ENCODE measurements at regions not wholly inside any gene's neighbourhood (a gene's known extent, or its start where the extent isn't known, plus 50 kb on each side); places are given as distances from the start of the nearest gene placed in this dataset.

DNA sequence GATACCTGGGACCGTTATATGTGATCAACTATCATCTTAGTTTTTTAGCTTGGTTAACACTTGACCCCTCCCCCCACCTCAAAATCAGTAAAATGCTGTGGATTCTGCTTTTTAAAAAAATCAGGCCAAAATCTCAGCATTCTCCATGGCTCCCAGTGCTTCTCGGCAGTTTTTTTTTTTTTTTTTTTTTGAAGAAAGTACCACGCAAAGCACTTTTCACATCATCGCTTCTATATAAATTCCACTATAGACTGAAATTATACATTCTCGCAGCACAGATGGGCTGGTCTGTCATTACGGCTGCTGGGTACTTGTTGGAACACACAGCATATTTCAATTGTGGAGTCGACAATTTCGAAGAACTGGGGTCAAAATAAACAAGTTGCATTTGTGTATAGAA lies 67.7 kb upstream of the PPARA start:
- Histone ChIP-seq H3K27me3 (ENCODE audit: insufficient read depth) (no peaks in the 10 kb centered on the region), H3K27ac (ENCODE audit: low read depth) (no peak overlapping the region), H3F3A (replicated peaks; ENCODE audit: low read depth) (no peaks in the 10 kb centered on the region), H3K36me3 (ENCODE audit: insufficient read depth) (no peaks in the 10 kb centered on the region), H3K4me2 (no peak overlapping the region), H3K4me3 (no peak overlapping the region), H3K4me1 (ENCODE audit: insufficient read depth) (peaks cover 15% of the 10 kb centered on the region), H3K9me2 (ENCODE audit: insufficient read depth) (no peaks in the 10 kb centered on the region), H3K79me2 (replicated peaks; ENCODE audit: insufficient read depth) (peaks cover 46% of the 10 kb centered on the region), H4K20me1 (replicated peaks; ENCODE audit: insufficient read depth) (no peaks in the 10 kb centered on the region), H2AFZ (no peak overlapping the region)
- ATAC-seq (no peak), DNase-seq (ENCODE audit: low spot score) (no peak)
- Mint-ChIP-seq H3K27ac (no peak overlapping the region), H3K36me3 (ENCODE audit: low read depth) (no peaks in the 10 kb centered on the region), H3K9me3 (no peaks in the 10 kb centered on the region), H3K4me1 (peaks cover 14% of the 10 kb centered on the region), H3K4me3 (no peak overlapping the region), H3K27me3 (ENCODE audit: insufficient read depth, low read depth, poor library complexity) (peaks cover 8% of the 10 kb centered on the region)
- TF ChIP-seq CREB1 (CRISPR knock-in tag; IDR thresholded peaks at IDR 0.05; ENCODE audit: low read depth) (no peak), NANOG (IDR thresholded peaks at IDR 0.05; ENCODE audit: borderline replicate concordance) (no peak), REST (IDR thresholded peaks at IDR 0.05; ENCODE audit: unreplicated experiment) (no peak), POLR2AphosphoS5 (IDR thresholded peaks at IDR 0.05; ENCODE audit: low read depth) (no peak), EZH2phosphoT487 (IDR thresholded peaks at IDR 0.05; ENCODE audit: unreplicated experiment) (no peak), EZH2 (IDR thresholded peaks at IDR 0.05; ENCODE audit: low read depth, unreplicated experiment) (no peak)
- TF ChIP-seq, protein P1, sequence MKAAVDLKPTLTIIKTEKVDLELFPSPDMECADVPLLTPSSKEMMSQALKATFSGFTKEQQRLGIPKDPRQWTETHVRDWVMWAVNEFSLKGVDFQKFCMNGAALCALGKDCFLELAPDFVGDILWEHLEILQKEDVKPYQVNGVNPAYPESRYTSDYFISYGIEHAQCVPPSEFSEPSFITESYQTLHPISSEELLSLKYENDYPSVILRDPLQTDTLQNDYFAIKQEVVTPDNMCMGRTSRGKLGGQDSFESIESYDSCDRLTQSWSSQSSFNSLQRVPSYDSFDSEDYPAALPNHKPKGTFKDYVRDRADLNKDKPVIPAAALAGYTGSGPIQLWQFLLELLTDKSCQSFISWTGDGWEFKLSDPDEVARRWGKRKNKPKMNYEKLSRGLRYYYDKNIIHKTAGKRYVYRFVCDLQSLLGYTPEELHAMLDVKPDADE (IDR thresholded peaks at IDR 0.05) = no peak

GRCh38 chr22:46083383-46084350 lies 66.7 kb upstream of the PPARA start:
- Histone ChIP-seq H2AFZ (no peak overlapping the region), H3K4me1 (ENCODE audit: insufficient read depth) (peaks cover 4% of the 10 kb centered on the region; the same call in 1 of the 2 replicates), H3K36me3 (ENCODE audit: insufficient read depth) (no peaks in the 10 kb centered on the region), H3K27me3 (ENCODE audit: insufficient read depth) (no peaks in the 10 kb centered on the region), H3K9me2 (ENCODE audit: insufficient read depth) (no peaks in the 10 kb centered on the region), H3K79me2 (replicated peaks; ENCODE audit: insufficient read depth) (peaks cover 37% of the 10 kb centered on the region), H3F3A (replicated peaks; ENCODE audit: low read depth) (no peaks in the 10 kb centered on the region), H3K4me3 (no peak overlapping the region), H3K27ac (ENCODE audit: low read depth) (no peak overlapping the region), H4K20me1 (replicated peaks; ENCODE audit: insufficient read depth) (no peaks in the 10 kb centered on the region), H3K4me2 (no peak overlapping the region)
- H3K9me3 Mint-ChIP-seq = peaks cover 2% of the 10 kb centered on the region; the same call in 1 of the 3 replicates
- peaks cover 5% of the 10 kb centered on the region for H3K27me3 Mint-ChIP-seq (ENCODE audit: insufficient read depth, low read depth, poor library complexity)
- H3K27ac Mint-ChIP-seq = no peak overlapping the region
- ATAC-seq = no peak
- no peak for DNase-seq (ENCODE audit: low spot score)
- no peak overlapping the region for H3K4me3 Mint-ChIP-seq
- H3K36me3 Mint-ChIP-seq (ENCODE audit: low read depth) = no peaks in the 10 kb centered on the region; the same call in 2 of the 3 replicates
- peaks cover 5% of the 10 kb centered on the region for H3K4me1 Mint-ChIP-seq
- TF ChIP-seq JUNB (IDR thresholded peaks at IDR 0.05; ENCODE audit: unreplicated experiment) (no peak), CTCF (conservative IDR thresholded peaks at IDR 0.05; ENCODE audit: low read depth in 2 of 2) (no peak)

Data from GM23338 (cell line).